IMR-90 (cell line): ENCODE measurements at regions not wholly inside any gene's neighbourhood (a gene's known extent, or its start where the extent isn't known, plus 50 kb on each side); places are given as distances from the start of the nearest gene placed in this dataset.

Experiments used
- ATAC-seq: fragments of 200-7000 bp; cut with Tn5 transposase; 2 replicates; pipeline ENCODE4 v1.9.1; 2020; ENCODE audit warnings: low read depth, mild to moderate bottlenecking, moderate library complexity
- BruUV-seq: library from RNA; stranded (reverse); fragments of 400-500 nt; replicated peaks from 2 replicates; lab custom pipeline; 2021; lab: Mats Ljungman, UMichigan
- CTCF ChIA-PET: fragments of 300-600 bp; formaldehyde crosslinking; extraction: SDS; loops from one replicate; lab custom pipeline; 2021; ENCODE audit warnings: antibody characterized with exemption; lab: Yijun Ruan, JAX
- POLR2A ChIA-PET: fragments of 300-600 bp; sonication (Branson Sonifier 250); formaldehyde crosslinking; loops from one replicate; lab custom pipeline; 2022; ENCODE audit warnings: antibody characterized with exemption; ENCODE audit not compliant: unreplicated experiment; lab: Charles Lee
- DNase-seq: peaks from one replicate; pipeline ENCODE4 v3.0.0; 2013
- H2AFZ ChIP-seq: replicated peaks from 2 replicates; pipeline ENCODE3; 2013; ENCODE audit warnings: low read length, mild to moderate bottlenecking; ENCODE audit not compliant: poor library complexity
- H2AK5ac ChIP-seq: 2 replicates; pipeline ENCODE4 v1.6.1; 2013; ENCODE audit warnings: low read depth, low read length, inconsistent platforms
- H2AK9ac ChIP-seq: replicated peaks from 2 replicates; pipeline ENCODE3; 2013; ENCODE audit warnings: mild to moderate bottlenecking, low read depth, low read length, moderate library complexity; ENCODE audit not compliant: poor library complexity
- H2BK120ac ChIP-seq: 2 replicates; pipeline ENCODE4 v1.6.1; 2013; ENCODE audit warnings: low read depth, low read length, inconsistent platforms
- H2BK15ac ChIP-seq: 3 replicates; pipeline ENCODE4 v1.6.1; 2013; ENCODE audit warnings: low read depth, low read length, inconsistent platforms
- H2BK20ac ChIP-seq: 2 replicates; pipeline ENCODE4 v1.6.1; 2013; ENCODE audit warnings: low read depth, mild to moderate bottlenecking, inconsistent platforms, low read length, moderate library complexity
- H2BK5ac ChIP-seq: 2 replicates; pipeline ENCODE4 v1.6.1; 2013; ENCODE audit warnings: mild to moderate bottlenecking, low read depth, low read length, inconsistent platforms; ENCODE audit not compliant: poor library complexity, severe bottlenecking
- H3K14ac ChIP-seq: replicated peaks from 2 replicates; pipeline ENCODE4 v1.6.1; 2013; ENCODE audit warnings: low read depth, low read length, inconsistent platforms
- H3K18ac ChIP-seq: 2 replicates; pipeline ENCODE4 v1.6.1; 2013; ENCODE audit warnings: low read depth, low read length, control low read depth
- H3K23ac ChIP-seq: 2 replicates; pipeline ENCODE4 v1.6.1; 2013; ENCODE audit warnings: low read depth, low read length, inconsistent platforms
- H3K27ac ChIP-seq: 2 replicates; pipeline ENCODE4 v1.5.1; 2013; ENCODE audit warnings: mild to moderate bottlenecking, control low read depth, low read length; ENCODE audit not compliant: insufficient read depth
- H3K27me3 ChIP-seq: 2 replicates; pipeline ENCODE4 v1.6.1; 2013; ENCODE audit warnings: low read length; ENCODE audit not compliant: control insufficient read depth, insufficient read depth
- H3K36me3 ChIP-seq: 2 replicates; pipeline ENCODE4 v1.6.1; 2013; ENCODE audit warnings: low read length, mixed read lengths; ENCODE audit not compliant: control insufficient read depth, insufficient read depth
- H3K4ac ChIP-seq: 2 replicates; pipeline ENCODE4 v1.6.1; 2013; ENCODE audit warnings: low read depth, low read length, inconsistent platforms
- H3K4me1 ChIP-seq: 2 replicates; pipeline ENCODE4 v1.6.1; 2013; ENCODE audit warnings: low read length, mixed read lengths; ENCODE audit not compliant: control insufficient read depth, insufficient read depth
- H3K4me2 ChIP-seq: 2 replicates; pipeline ENCODE4 v1.6.1; 2013; ENCODE audit warnings: low read depth, mild to moderate bottlenecking, control low read depth, low read length, moderate library complexity
- H3K4me3 ChIP-seq: 2 replicates; pipeline ENCODE4 v1.5.1; 2013; ENCODE audit warnings: low read depth, mild to moderate bottlenecking, control low read depth, low read length, moderate library complexity; ENCODE audit not compliant: insufficient read depth
- H3K56ac ChIP-seq: 2 replicates; pipeline ENCODE4 v1.6.1; 2013; ENCODE audit warnings: low read length, inconsistent platforms; ENCODE audit not compliant: insufficient read depth; ENCODE audit errors: extremely low read depth
- H3K79me1 ChIP-seq, 2 experiments: 2 replicates each; pipeline ENCODE4 v1.6.1; 2013; ENCODE audit warnings: low read length in 2 of 2, inconsistent platforms in 1 of 2, low read depth in 1 of 2
- H3K9ac ChIP-seq: 2 replicates; pipeline ENCODE4 v1.6.1; 2013; ENCODE audit warnings: low read depth, low read length, control low read depth
- H3K9me1 ChIP-seq: 2 replicates; pipeline ENCODE4 v1.6.1; 2013; ENCODE audit warnings: low read length, inconsistent platforms; ENCODE audit not compliant: insufficient read depth
- H3K9me3 ChIP-seq: 2 replicates; pipeline ENCODE4 v1.6.1; 2013; ENCODE audit warnings: low read length; ENCODE audit not compliant: control insufficient read depth, insufficient read depth
- H4K20me1 ChIP-seq: 2 replicates; pipeline ENCODE4 v1.6.1; 2013; ENCODE audit warnings: low read length, inconsistent platforms; ENCODE audit not compliant: insufficient read depth
- H4K5ac ChIP-seq: 2 replicates; pipeline ENCODE4 v1.6.1; 2013; ENCODE audit warnings: mild to moderate bottlenecking, low read depth, low read length, control low read depth
- H4K8ac ChIP-seq, 2 experiments: 2 replicates each; pipeline ENCODE4 v1.6.1; 2013; ENCODE audit warnings: low read depth in 2 of 2, low read length in 2 of 2, control low read depth in 1 of 2, inconsistent platforms in 1 of 2
- H4K91ac ChIP-seq: 2 replicates; pipeline ENCODE4 v1.6.1; 2013; ENCODE audit warnings: low read depth, low read length, inconsistent platforms; ENCODE audit not compliant: insufficient read depth
- CEBPB ChIP-seq: IDR thresholded peaks from 2 replicates; pipeline ENCODE4 v1.6.1; 2012; ENCODE audit warnings: low read depth, low read length, improper control_type of control experiment
- ELK1 ChIP-seq: fragments of 150-350 bp; IDR thresholded peaks from 2 replicates; pipeline ENCODE4 v1.6.1; 2016; ENCODE audit warnings: low read depth, mild to moderate bottlenecking, low read length, moderate library complexity, borderline replicate concordance
- FOS ChIP-seq: fragments of 150-350 bp; IDR thresholded peaks from 2 replicates; pipeline ENCODE4 v1.6.1; 2016; ENCODE audit warnings: low read depth, low read length
- MAZ ChIP-seq: IDR thresholded peaks from 2 replicates; pipeline ENCODE4 v1.6.1; 2012; ENCODE audit warnings: low read depth, mild to moderate bottlenecking, low read length, improper control_type of control experiment, moderate library complexity, borderline replicate concordance
- MXI1 ChIP-seq: IDR thresholded peaks from 2 replicates; pipeline ENCODE4 v1.6.1; 2012; ENCODE audit warnings: low read depth, mild to moderate bottlenecking, low read length, moderate library complexity, borderline replicate concordance
- RAD21 ChIP-seq: IDR thresholded peaks from 2 replicates; pipeline ENCODE4 v1.6.1; 2012; ENCODE audit warnings: low read length, improper control_type of control experiment
- RCOR1 ChIP-seq: IDR thresholded peaks from 2 replicates; pipeline ENCODE4 v1.6.1; 2012; ENCODE audit warnings: mild to moderate bottlenecking, low read length, improper control_type of control experiment; ENCODE audit not compliant: insufficient replicate concordance
- SMC3 ChIP-seq: fragments of 150-350 bp; IDR thresholded peaks from 2 replicates; pipeline ENCODE4 v1.6.1; 2016; ENCODE audit warnings: low read depth, mild to moderate bottlenecking, antibody characterized with exemption, low read length, moderate library complexity
- WGBS, 2 experiments: methylation state at CpG; one replicate each; pipeline versions ENCODE4 v1.1.5 to v1.1.7; 2013; ENCODE audit warnings: missing lambda C conversion rate in 2 of 2; ENCODE audit not compliant: insufficient read length in 1 of 2; ENCODE audit errors: extremely low coverage in 2 of 2; 5-methylcytosine and 5-hydroxymethylcytosine counted together
- dilution Hi-C: fragments of 300-500 bp; cut with HindIII; formaldehyde crosslinking; loops from one replicate; pipeline ENCODE4 v1.14.3; 2018; ENCODE audit warnings: low sequenced_read_pairs; ENCODE audit not compliant: unreplicated experiment
- in situ Hi-C: fragments of 300-500 bp; cut with MboI; formaldehyde crosslinking; loops from 3 replicates; pipeline ENCODE4 v1.14.3; 2019; ENCODE audit warnings: low sequenced_read_pairs, inconsistent platforms, mixed read lengths
- intact Hi-C: fragments of 100-400 bp; cut with micrococcal nuclease; formaldehyde crosslinking; loops from 2 replicates; pipeline ENCODE4 v1.10.0; 2022

DNA sequence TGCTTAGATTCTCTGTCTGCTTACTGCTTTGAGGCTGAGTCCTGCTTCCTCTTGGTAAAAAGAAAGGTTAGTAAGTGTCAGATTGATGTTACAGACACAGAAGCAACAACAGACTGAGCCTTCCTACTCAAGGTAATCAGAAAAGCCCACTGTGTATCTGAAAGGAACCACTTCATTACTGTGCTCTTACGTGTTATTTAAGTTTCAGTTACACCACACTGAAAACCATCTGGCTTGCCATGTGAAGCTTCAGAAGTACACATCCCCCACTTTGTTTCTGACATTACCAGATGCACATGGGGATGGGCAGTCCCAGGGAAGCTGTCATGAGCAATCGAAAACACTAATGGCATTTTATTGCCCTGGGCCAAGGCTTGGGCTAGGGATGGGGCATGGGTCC, 1290.1 kb downstream of the AACS start:
- DNase-seq: no peak
- BruUV-seq: no TSS peak

More for the DNA sequence above, 1290.1 kb downstream of the AACS start:
- H4K8ac ChIP-seq: no peak overlapping the region
- H3K9ac ChIP-seq: no peak overlapping the region
- TF ChIP-seq ELK1 (no peak), RCOR1 (no peak), CEBPB (no peak), SMC3 (no peak), FOS (no peak), MAZ (no peak), RAD21 (no peak), MXI1 (no peak)
- no peak overlapping the region for H3K4ac ChIP-seq
- no peak overlapping the region for H2AK5ac ChIP-seq
- peaks cover 15% of the 10 kb centered on the region for H3K9me3 ChIP-seq
- H3K4me1 ChIP-seq: no peaks in the 10 kb centered on the region
- no peak overlapping the region for H3K14ac ChIP-seq
- H3K9me1 ChIP-seq: no peaks in the 10 kb centered on the region
- ChIA-PET POLR2A (no interaction called here), CTCF (no interaction called here)
- in situ Hi-C loops: no loop called here
- no peak overlapping the region for H2BK5ac ChIP-seq
- H2BK15ac ChIP-seq: no peak overlapping the region
- H3K27ac ChIP-seq: no peak overlapping the region
- H4K91ac ChIP-seq: no peak overlapping the region
- H3K4me3 ChIP-seq: no peak overlapping the region
- dilution Hi-C loops: no loop called here
- H3K18ac ChIP-seq: no peak overlapping the region
- H3K79me1 ChIP-seq: no peaks in the 10 kb centered on the region
- no peak overlapping the region for H2BK20ac ChIP-seq
- no peak overlapping the region for H3K23ac ChIP-seq
- no peak overlapping the region for H2AFZ ChIP-seq
- WGBS, 2 experiments: no CpG with 5 or more reads among the region's 2 CpGs
- no peaks in the 10 kb centered on the region for H3K27me3 ChIP-seq
- H4K20me1 ChIP-seq: no peaks in the 10 kb centered on the region
- H3K56ac ChIP-seq: no peak overlapping the region
- no peak overlapping the region for H4K5ac ChIP-seq
- ATAC-seq: no peak
- intact Hi-C loops: no loop called here
- no peaks in the 10 kb centered on the region for H3K36me3 ChIP-seq
- no peak overlapping the region for H3K4me2 ChIP-seq
- no peak overlapping the region for H2AK9ac ChIP-seq
- no peak overlapping the region for H2BK120ac ChIP-seq
